ENCODE measurements at regions not wholly inside any gene's neighbourhood (a gene's known extent, or its start where the extent isn't known, plus 50 kb on each side); places are given as distances from the start of the nearest gene placed in this dataset.

GRCh38 chr4:74878323-74878722 lies 54.6 kb upstream of the PARM1 start:
- TF ChIP-seq, protein P1, sequence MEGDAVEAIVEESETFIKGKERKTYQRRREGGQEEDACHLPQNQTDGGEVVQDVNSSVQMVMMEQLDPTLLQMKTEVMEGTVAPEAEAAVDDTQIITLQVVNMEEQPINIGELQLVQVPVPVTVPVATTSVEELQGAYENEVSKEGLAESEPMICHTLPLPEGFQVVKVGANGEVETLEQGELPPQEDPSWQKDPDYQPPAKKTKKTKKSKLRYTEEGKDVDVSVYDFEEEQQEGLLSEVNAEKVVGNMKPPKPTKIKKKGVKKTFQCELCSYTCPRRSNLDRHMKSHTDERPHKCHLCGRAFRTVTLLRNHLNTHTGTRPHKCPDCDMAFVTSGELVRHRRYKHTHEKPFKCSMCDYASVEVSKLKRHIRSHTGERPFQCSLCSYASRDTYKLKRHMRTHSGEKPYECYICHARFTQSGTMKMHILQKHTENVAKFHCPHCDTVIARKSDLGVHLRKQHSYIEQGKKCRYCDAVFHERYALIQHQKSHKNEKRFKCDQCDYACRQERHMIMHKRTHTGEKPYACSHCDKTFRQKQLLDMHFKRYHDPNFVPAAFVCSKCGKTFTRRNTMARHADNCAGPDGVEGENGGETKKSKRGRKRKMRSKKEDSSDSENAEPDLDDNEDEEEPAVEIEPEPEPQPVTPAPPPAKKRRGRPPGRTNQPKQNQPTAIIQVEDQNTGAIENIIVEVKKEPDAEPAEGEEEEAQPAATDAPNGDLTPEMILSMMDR (IDR thresholded peaks at IDR 0.05; ENCODE audit: extremely low read depth, missing control alignments) = no peak
- no peak for DNase-seq (ENCODE audit: low spot score)

GRCh38 chr4:74875451-74875850 lies 57.5 kb upstream of the PARM1 start:
- DNase-seq (ENCODE audit: low spot score) = no peak
- TF ChIP-seq, protein P1 (IDR thresholded peaks at IDR 0.05; ENCODE audit: extremely low read depth, missing control alignments) = no peak

GRCh38 chr4:74874753-74875367 lies 58.1 kb upstream of the PARM1 start:
- DNase-seq (ENCODE audit: low spot score) = peak; percentile 52
- TF ChIP-seq, protein P1 (IDR thresholded peaks at IDR 0.05; ENCODE audit: extremely low read depth, missing control alignments) = peak; percentile 82

GRCh38 chr4:74873545-74874301 lies 59.2 kb upstream of the PARM1 start:
- peak; percentile 30 for DNase-seq (ENCODE audit: low spot score)
- TF ChIP-seq, protein P1 (IDR thresholded peaks at IDR 0.05; ENCODE audit: extremely low read depth, missing control alignments) = no peak

- no peak for DNase-seq (ENCODE audit: low spot score)
These were observed 64.7 kb upstream of the BTC start for GRCh38 chr4:74858921-74859562.

DNA sequence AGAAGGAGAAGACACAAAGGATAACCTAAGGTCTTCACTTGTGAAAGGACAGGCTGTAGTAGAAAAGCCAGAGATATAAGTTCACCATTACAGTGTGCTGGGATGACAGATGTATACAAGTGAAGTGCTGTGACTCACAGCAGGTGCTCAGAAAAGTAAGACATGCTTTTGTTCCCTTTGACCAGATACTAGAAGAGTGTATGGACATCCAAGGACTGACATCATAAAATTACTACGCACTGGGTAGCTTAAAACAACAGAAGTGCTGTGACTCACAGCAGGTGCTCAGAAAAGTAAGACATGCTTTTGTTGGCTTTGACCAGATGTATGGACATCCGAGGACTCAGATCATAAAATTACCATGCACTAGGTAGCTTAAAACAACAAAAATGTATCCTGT lies 61.6 kb upstream of the BTC start:
- TF ChIP-seq, protein P1 (IDR thresholded peaks at IDR 0.05; ENCODE audit: extremely low read depth, missing control alignments) = no peak
- DNase-seq (ENCODE audit: low spot score) = no peak

More at GRCh38 chr4:74858921-74859562, 64.7 kb upstream of the BTC start:
- TF ChIP-seq, protein P1 (IDR thresholded peaks at IDR 0.05; ENCODE audit: extremely low read depth, missing control alignments) = no peak

DNA sequence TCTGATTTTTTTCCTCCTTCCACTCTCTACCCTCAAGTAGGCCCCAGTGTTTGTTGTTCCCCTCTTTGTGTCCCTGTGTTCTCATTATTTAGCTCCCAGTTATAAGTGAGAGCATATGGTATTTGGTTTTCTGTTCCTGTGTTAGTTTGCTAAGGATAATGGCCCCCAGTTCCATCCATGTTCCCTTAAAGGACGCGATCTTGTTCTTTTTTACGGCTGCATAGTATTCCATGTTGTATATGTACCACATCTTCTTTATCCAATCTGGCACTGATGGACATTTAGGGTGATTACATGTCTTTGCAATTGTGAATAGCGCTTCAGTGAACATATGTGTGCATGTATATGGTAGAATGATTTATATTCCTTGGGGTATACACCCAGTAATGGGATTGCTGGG lies 54.5 kb upstream of the BTC start:
- TF ChIP-seq, protein P1 (IDR thresholded peaks at IDR 0.05; ENCODE audit: extremely low read depth, missing control alignments) = no peak
- DNase-seq (ENCODE audit: low spot score) = no peak
